ENCODE measurements at regions not wholly inside any gene's neighbourhood (a gene's known extent, or its start where the extent isn't known, plus 50 kb on each side); places are given as distances from the start of the nearest gene placed in this dataset.

DNA sequence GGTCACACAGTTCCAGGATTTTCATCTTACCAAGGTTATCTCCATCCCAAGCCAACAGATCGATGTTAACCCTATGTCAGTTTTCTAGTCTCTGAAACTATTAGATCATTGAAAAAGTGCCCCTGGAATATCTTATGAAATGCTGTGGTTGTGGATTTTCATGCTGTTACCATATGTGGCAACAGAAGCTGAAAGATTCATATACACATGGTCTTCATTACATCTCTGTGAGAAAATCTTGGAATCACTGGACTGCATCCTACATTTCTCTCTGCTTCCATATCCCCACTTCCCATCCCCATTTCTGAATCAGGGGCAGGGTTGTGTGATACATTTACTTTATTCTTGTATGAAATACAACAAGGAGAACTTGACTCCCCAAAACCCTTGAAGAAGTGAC, 146.1 kb downstream of the SLC16A9 start:
- TF ChIP-seq, protein P1, sequence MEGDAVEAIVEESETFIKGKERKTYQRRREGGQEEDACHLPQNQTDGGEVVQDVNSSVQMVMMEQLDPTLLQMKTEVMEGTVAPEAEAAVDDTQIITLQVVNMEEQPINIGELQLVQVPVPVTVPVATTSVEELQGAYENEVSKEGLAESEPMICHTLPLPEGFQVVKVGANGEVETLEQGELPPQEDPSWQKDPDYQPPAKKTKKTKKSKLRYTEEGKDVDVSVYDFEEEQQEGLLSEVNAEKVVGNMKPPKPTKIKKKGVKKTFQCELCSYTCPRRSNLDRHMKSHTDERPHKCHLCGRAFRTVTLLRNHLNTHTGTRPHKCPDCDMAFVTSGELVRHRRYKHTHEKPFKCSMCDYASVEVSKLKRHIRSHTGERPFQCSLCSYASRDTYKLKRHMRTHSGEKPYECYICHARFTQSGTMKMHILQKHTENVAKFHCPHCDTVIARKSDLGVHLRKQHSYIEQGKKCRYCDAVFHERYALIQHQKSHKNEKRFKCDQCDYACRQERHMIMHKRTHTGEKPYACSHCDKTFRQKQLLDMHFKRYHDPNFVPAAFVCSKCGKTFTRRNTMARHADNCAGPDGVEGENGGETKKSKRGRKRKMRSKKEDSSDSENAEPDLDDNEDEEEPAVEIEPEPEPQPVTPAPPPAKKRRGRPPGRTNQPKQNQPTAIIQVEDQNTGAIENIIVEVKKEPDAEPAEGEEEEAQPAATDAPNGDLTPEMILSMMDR (IDR thresholded peaks at IDR 0.05; ENCODE audit: poor library complexity, severe bottlenecking): no peak
- no peak for TF ChIP-seq EP300 (conservative IDR thresholded peaks at IDR 0.05; ENCODE audit: poor library complexity, severe bottlenecking)

Data from neural cell (in vitro differentiated cells).